ENCODE measurements at regions not wholly inside any gene's neighbourhood (a gene's known extent, or its start where the extent isn't known, plus 50 kb on each side); places are given as distances from the start of the nearest gene placed in this dataset.

- Histone ChIP-seq H2AFZ (ENCODE audit: insufficient read depth, low read length, poor library complexity) (no peak overlapping the region), H2BK12ac (ENCODE audit: low read length) (no peak overlapping the region), H4K12ac (ENCODE audit: low read depth, low read length) (no peak overlapping the region), H3K9me3 (ENCODE audit: insufficient read depth, low read depth, low read length) (no peaks in the 10 kb centered on the region), H4K8ac (ENCODE audit: low read depth, low read length) (no peak overlapping the region), H3K36me3 (ENCODE audit: control insufficient read depth in 1 of 2, insufficient read depth in 2 of 2, low read length in 2 of 2) (no peaks in the 10 kb centered on the region), H3K79me2 (ENCODE audit: control insufficient read depth, insufficient read depth, low read length, poor library complexity) (no peaks in the 10 kb centered on the region), H2BK5ac (ENCODE audit: low read depth, low read length, poor library complexity) (no peak overlapping the region), H3K27me3 (ENCODE audit: insufficient read depth, low read length) (no peaks in the 10 kb centered on the region), H3K4me2 (ENCODE audit: low read length) (no peak overlapping the region), H3K27ac (ENCODE audit: low read depth, low read length) (no peak overlapping the region), H3K4me3 (ENCODE audit: low read depth, low read length) (no peak overlapping the region), H3K18ac (ENCODE audit: low read length) (no peak overlapping the region), H2BK120ac (ENCODE audit: insufficient read depth, low read length, poor library complexity) (no peak overlapping the region), H3K23ac (ENCODE audit: low read length) (no peak overlapping the region), H4K91ac (ENCODE audit: low read depth, low read length) (no peak overlapping the region), H3K9ac (ENCODE audit: low read length) (no peak overlapping the region), H2AK5ac (ENCODE audit: low read length) (no peak overlapping the region), H3K79me1 (ENCODE audit: low read length) (no peaks in the 10 kb centered on the region), H3K14ac (ENCODE audit: low read length) (no peak overlapping the region), H3K4me1 (ENCODE audit: control insufficient read depth in 1 of 2, insufficient read depth in 2 of 2, low read length in 2 of 2) (no peaks in the 10 kb centered on the region), H3K4ac (ENCODE audit: low read depth, low read length) (no peak overlapping the region)
- WGBS (ENCODE audit: extremely low coverage, insufficient coverage, insufficient read length): no CpG with 5 or more reads among the region's 7 CpGs
- DNase-seq: no peak
Observed at GRCh38 chr2:120433816-120434290, 87.9 kb downstream of the INHBB start.

GRCh38 chr2:120434492-120435308 lies 88.8 kb downstream of the INHBB start:
- Histone ChIP-seq H3K79me2 (ENCODE audit: control insufficient read depth, insufficient read depth, low read length, poor library complexity) (no peaks in the 10 kb centered on the region), H3K4me2 (ENCODE audit: low read length) (no peak overlapping the region), H3K4ac (ENCODE audit: low read depth, low read length) (no peak overlapping the region), H4K8ac (ENCODE audit: low read depth, low read length) (no peak overlapping the region), H3K9ac (ENCODE audit: low read length) (no peak overlapping the region), H4K91ac (ENCODE audit: low read depth, low read length) (no peak overlapping the region), H3K4me3 (ENCODE audit: low read depth, low read length) (no peak overlapping the region), H3K36me3 (ENCODE audit: control insufficient read depth in 1 of 2, insufficient read depth in 2 of 2, low read length in 2 of 2) (no peaks in the 10 kb centered on the region), H3K27me3 (ENCODE audit: insufficient read depth, low read length) (peaks cover under 1% of the 10 kb centered on the region), H3K18ac (ENCODE audit: low read length) (no peak overlapping the region), H2BK5ac (ENCODE audit: low read depth, low read length, poor library complexity) (no peak overlapping the region), H3K4me1 (ENCODE audit: control insufficient read depth in 1 of 2, insufficient read depth in 2 of 2, low read length in 2 of 2) (no peaks in the 10 kb centered on the region), H4K12ac (ENCODE audit: low read depth, low read length) (no peak overlapping the region), H2AFZ (ENCODE audit: insufficient read depth, low read length, poor library complexity) (no peak overlapping the region), H3K23ac (ENCODE audit: low read length) (no peak overlapping the region), H3K14ac (ENCODE audit: low read length) (no peak overlapping the region), H2BK12ac (ENCODE audit: low read length) (no peak overlapping the region), H3K9me3 (ENCODE audit: insufficient read depth, low read depth, low read length) (no peaks in the 10 kb centered on the region), H2AK5ac (ENCODE audit: low read length) (no peak overlapping the region), H3K27ac (ENCODE audit: low read depth, low read length) (no peak overlapping the region), H2BK120ac (ENCODE audit: insufficient read depth, low read length, poor library complexity) (no peak overlapping the region), H3K79me1 (ENCODE audit: low read length) (no peaks in the 10 kb centered on the region)
- no peak for DNase-seq
- WGBS (ENCODE audit: extremely low coverage, insufficient coverage, insufficient read length): no CpG with 5 or more reads among the region's 22 CpGs

- Histone ChIP-seq H3K4me1 (ENCODE audit: control insufficient read depth in 1 of 2, insufficient read depth in 2 of 2, low read length in 2 of 2) (no peaks in the 10 kb centered on the region), H4K12ac (ENCODE audit: low read depth, low read length) (no peak overlapping the region), H3K9me3 (ENCODE audit: insufficient read depth, low read depth, low read length) (no peaks in the 10 kb centered on the region), H4K8ac (ENCODE audit: low read depth, low read length) (no peak overlapping the region), H3K4me2 (ENCODE audit: low read length) (no peak overlapping the region), H2AK5ac (ENCODE audit: low read length) (no peak overlapping the region), H2BK5ac (ENCODE audit: low read depth, low read length, poor library complexity) (no peak overlapping the region), H3K23ac (ENCODE audit: low read length) (no peak overlapping the region), H3K27me3 (ENCODE audit: insufficient read depth, low read length) (peaks cover 6% of the 10 kb centered on the region), H4K91ac (ENCODE audit: low read depth, low read length) (no peak overlapping the region), H3K79me1 (ENCODE audit: low read length) (no peaks in the 10 kb centered on the region), H2AFZ (ENCODE audit: insufficient read depth, low read length, poor library complexity) (no peak overlapping the region), H3K36me3 (ENCODE audit: control insufficient read depth in 1 of 2, insufficient read depth in 2 of 2, low read length in 2 of 2) (no peaks in the 10 kb centered on the region), H3K79me2 (ENCODE audit: control insufficient read depth, insufficient read depth, low read length, poor library complexity) (no peaks in the 10 kb centered on the region), H3K14ac (ENCODE audit: low read length) (no peak overlapping the region), H3K4ac (ENCODE audit: low read depth, low read length) (no peak overlapping the region), H2BK120ac (ENCODE audit: insufficient read depth, low read length, poor library complexity) (no peak overlapping the region), H3K18ac (ENCODE audit: low read length) (no peak overlapping the region), H3K27ac (ENCODE audit: low read depth, low read length) (no peak overlapping the region), H3K4me3 (ENCODE audit: low read depth, low read length) (no peak overlapping the region), H2BK12ac (ENCODE audit: low read length) (no peak overlapping the region), H3K9ac (ENCODE audit: low read length) (no peak overlapping the region)
- DNase-seq: no peak
- no CpG with 5 or more reads among the region's 11 CpGs for WGBS (ENCODE audit: extremely low coverage, insufficient coverage, insufficient read length)
Observed at GRCh38 chr2:120435671-120436459, 89.9 kb downstream of the INHBB start.

GRCh38 chr2:120436460-120436739 lies 90.5 kb downstream of the INHBB start:
- no CpG with 5 or more reads among the region's 1 CpG for WGBS (ENCODE audit: extremely low coverage, insufficient coverage, insufficient read length)

More at GRCh38 chr2:120436460-120436739, 90.5 kb downstream of the INHBB start:
- H3K4me1 ChIP-seq (ENCODE audit: control insufficient read depth in 1 of 2, insufficient read depth in 2 of 2, low read length in 2 of 2): no peaks in the 10 kb centered on the region
- no peak overlapping the region for H2AK5ac ChIP-seq (ENCODE audit: low read length)
- no peak overlapping the region for H3K23ac ChIP-seq (ENCODE audit: low read length)
- no peak overlapping the region for H3K9ac ChIP-seq (ENCODE audit: low read length)
- no peak overlapping the region for H3K27ac ChIP-seq (ENCODE audit: low read depth, low read length)
- no peak overlapping the region for H2BK12ac ChIP-seq (ENCODE audit: low read length)
- H3K27me3 ChIP-seq (ENCODE audit: insufficient read depth, low read length): peaks cover 8% of the 10 kb centered on the region
- H3K4ac ChIP-seq (ENCODE audit: low read depth, low read length): no peak overlapping the region
- no peak overlapping the region for H4K8ac ChIP-seq (ENCODE audit: low read depth, low read length)
- H3K4me3 ChIP-seq (ENCODE audit: low read depth, low read length): no peak overlapping the region
- H4K91ac ChIP-seq (ENCODE audit: low read depth, low read length): no peak overlapping the region
- H2BK120ac ChIP-seq (ENCODE audit: insufficient read depth, low read length, poor library complexity): no peak overlapping the region
- no peaks in the 10 kb centered on the region for H3K36me3 ChIP-seq (ENCODE audit: control insufficient read depth in 1 of 2, insufficient read depth in 2 of 2, low read length in 2 of 2)
- no peak overlapping the region for H3K4me2 ChIP-seq (ENCODE audit: low read length)
- H3K18ac ChIP-seq (ENCODE audit: low read length): no peak overlapping the region
- no peaks in the 10 kb centered on the region for H3K79me2 ChIP-seq (ENCODE audit: control insufficient read depth, insufficient read depth, low read length, poor library complexity)
- H3K9me3 ChIP-seq (ENCODE audit: insufficient read depth, low read depth, low read length): no peaks in the 10 kb centered on the region
- no peak for DNase-seq
- H3K14ac ChIP-seq (ENCODE audit: low read length): no peak overlapping the region
- H2AFZ ChIP-seq (ENCODE audit: insufficient read depth, low read length, poor library complexity): no peak overlapping the region
- H2BK5ac ChIP-seq (ENCODE audit: low read depth, low read length, poor library complexity): no peak overlapping the region
- H3K79me1 ChIP-seq (ENCODE audit: low read length): no peaks in the 10 kb centered on the region
- H4K12ac ChIP-seq (ENCODE audit: low read depth, low read length): no peak overlapping the region

Data from trophoblast cell (in vitro differentiated cells and primary cell).